Body of pancreas (tissue), 4 donors: ENCODE measurements at regions not wholly inside any gene's neighbourhood (a gene's known extent, or its start where the extent isn't known, plus 50 kb on each side); places are given as distances from the start of the nearest gene placed in this dataset.

Source experiments
- ATAC-seq: fragments of 150-250 bp; one replicate; pipeline ENCODE4 v1.9.1; 2016
- DNase-seq, 4 donors: peaks; one replicate each; pipeline ENCODE4 v3.0.0-alpha.2; 2019
- H3K27ac ChIP-seq, 4 donors: fragments of 200-600 bp; sonication (generic); 1 replicate in 3 of 4; 2 replicates in 1 of 4; pipeline versions ENCODE4 v1.5.1 to v1.6.1; 2016 to 2019; ENCODE audit warnings: mild to moderate bottlenecking in 1 of 4, mixed read lengths in 1 of 4, moderate library complexity in 1 of 4
- H3K27me3 ChIP-seq, 2 donors: fragments of 200-600 bp; sonication (generic); one replicate each; pipeline ENCODE4 v1.6.0; 2016; ENCODE audit warnings: mild to moderate bottlenecking in 1 of 2
- H3K36me3 ChIP-seq, 2 donors: fragments of 200-600 bp; sonication (generic); replicated peaks in 1 of 2; 2 replicates each; pipeline ENCODE4 v1.5.1; 2016; ENCODE audit warnings: low read depth in 2 of 2; ENCODE audit not compliant: insufficient read depth in 1 of 2
- H3K4me1 ChIP-seq: fragments of 200-600 bp; sonication (generic); one replicate; pipeline ENCODE4 v1.6.0; 2016
- H3K4me3 ChIP-seq, 2 donors: fragments of 200-600 bp; sonication (generic); 1 replicate in 1 of 2; 2 replicates in 1 of 2; pipeline ENCODE4 v1.5.1; 2016 to 2019
- H3K9me3 ChIP-seq, 3 donors: fragments of 200-600 bp; sonication (generic); 1 replicate in 2 of 3; 2 replicates in 1 of 3; pipeline ENCODE4 v1.5.1; 2016
- POLR2A ChIP-seq, 3 donors: fragments of 450-650 bp; IDR thresholded peaks; one replicate each; pipeline ENCODE4 v1.6.1; 2016; ENCODE audit warnings: antibody characterized with exemption in 3 of 3, mild to moderate bottlenecking in 2 of 3
- WGBS, 2 donors: methylation state at CpG; one replicate each; pipeline ENCODE4 v1.1.5; 2017; 5-methylcytosine and 5-hydroxymethylcytosine counted together
- intact Hi-C: fragments of 100-400 bp; cut with DNase I; formaldehyde crosslinking; loops from one replicate; pipeline ENCODE4 v1.15.1; 2023
- TF ChIP-seq, protein P1 (sequence below), 7 experiments: fragments of 450-650 bp in 4 of 7; fragments of 200-600 bp in 3 of 7; sonication (generic) in 3 of 7; IDR thresholded peaks; one replicate each; pipeline ENCODE4 v1.5.1; 2016 to 2019; ENCODE audit warnings: antibody characterized with exemption in 7 of 7

DNA sequence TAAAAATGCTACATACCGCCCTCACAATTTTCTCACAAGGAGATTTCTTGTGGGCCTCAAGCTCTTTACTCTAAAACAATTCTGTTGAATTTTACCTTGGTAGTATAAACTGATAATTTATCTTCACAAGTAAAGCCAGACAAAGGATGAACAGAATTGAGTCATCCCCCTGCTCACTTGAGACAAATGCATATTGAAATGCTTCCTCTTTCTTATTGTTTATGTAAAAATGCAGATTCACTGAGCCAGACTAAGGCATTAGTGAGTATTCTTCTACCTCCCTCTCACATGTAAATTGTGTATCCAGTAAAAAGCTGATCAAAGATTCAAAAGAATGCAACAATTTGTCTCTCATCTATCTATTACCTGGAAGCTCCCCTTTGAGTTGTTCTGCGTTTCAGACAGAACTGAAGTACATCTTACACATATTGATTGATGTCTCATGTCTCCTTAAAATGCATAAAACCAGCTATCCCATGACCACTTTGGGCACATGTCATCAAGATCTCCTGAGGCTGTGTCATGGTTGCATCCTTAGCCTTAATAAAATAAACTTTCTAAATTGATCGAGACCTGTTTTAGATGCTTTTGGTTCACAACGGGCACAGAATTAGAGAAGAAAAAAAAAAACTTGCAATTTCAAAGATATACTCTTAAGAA, 743.1 kb upstream of the B3GALT2 start:
- intact Hi-C loops = no loop called here
- Histone ChIP-seq H3K4me1 (no peaks in the 10 kb centered on the region), H3K27ac (no peak overlapping the region), H3K9me3 (peaks cover 0 to 7% (median 0%) of the 10 kb centered on the region in 3 donors), H3K4me3 (no peak overlapping the region), H3K27me3 (no peaks in the 10 kb centered on the region), H3K36me3 (no peaks in the 10 kb centered on the region)
- DNase-seq (no peak), ATAC-seq (no peak)
- 61 to 73% methylated on average over 4 of the region's 4 CpGs for WGBS, 2 donors
- no peak for TF ChIP-seq POLR2A (IDR thresholded peaks at IDR 0.05)
- TF ChIP-seq, protein P1, sequence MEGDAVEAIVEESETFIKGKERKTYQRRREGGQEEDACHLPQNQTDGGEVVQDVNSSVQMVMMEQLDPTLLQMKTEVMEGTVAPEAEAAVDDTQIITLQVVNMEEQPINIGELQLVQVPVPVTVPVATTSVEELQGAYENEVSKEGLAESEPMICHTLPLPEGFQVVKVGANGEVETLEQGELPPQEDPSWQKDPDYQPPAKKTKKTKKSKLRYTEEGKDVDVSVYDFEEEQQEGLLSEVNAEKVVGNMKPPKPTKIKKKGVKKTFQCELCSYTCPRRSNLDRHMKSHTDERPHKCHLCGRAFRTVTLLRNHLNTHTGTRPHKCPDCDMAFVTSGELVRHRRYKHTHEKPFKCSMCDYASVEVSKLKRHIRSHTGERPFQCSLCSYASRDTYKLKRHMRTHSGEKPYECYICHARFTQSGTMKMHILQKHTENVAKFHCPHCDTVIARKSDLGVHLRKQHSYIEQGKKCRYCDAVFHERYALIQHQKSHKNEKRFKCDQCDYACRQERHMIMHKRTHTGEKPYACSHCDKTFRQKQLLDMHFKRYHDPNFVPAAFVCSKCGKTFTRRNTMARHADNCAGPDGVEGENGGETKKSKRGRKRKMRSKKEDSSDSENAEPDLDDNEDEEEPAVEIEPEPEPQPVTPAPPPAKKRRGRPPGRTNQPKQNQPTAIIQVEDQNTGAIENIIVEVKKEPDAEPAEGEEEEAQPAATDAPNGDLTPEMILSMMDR (IDR thresholded peaks at IDR 0.05) = no peak

DNA sequence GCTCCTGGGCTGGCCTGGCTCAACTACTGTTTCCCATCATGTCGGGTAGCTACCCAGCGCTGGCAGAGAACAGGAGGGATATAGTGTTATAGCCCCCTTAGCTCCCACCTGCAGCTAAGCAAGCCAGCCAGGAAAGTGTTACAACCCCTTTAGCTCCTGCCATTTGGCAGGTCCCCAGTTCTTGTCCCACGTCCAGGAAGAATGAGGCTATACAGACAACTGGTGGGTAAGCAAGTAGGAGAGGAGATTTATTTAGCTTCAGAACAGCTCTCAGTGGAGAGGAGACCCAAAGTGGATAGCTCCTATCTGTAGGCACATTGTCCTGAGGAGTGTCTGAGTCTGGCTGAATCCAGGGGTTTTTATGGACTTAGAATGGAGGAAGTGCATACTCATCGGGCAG, 741.1 kb upstream of the B3GALT2 start:
- intact Hi-C loops = no loop called here
- WGBS, 2 donors = 48 to 59% methylated on average over 4 of the region's 4 CpGs
- DNase-seq (no peak), ATAC-seq (no peak)
- H3K27me3 ChIP-seq = no peaks in the 10 kb centered on the region
- TF ChIP-seq POLR2A (IDR thresholded peaks at IDR 0.05) = no peak
- TF ChIP-seq, protein P1 (IDR thresholded peaks at IDR 0.05) = no peak
- H3K36me3 ChIP-seq = no peaks in the 10 kb centered on the region
- H3K4me3 ChIP-seq = no peak overlapping the region
- peaks cover 0 to 7% (median 0%) of the 10 kb centered on the region in 3 donors for H3K9me3 ChIP-seq
- no peaks in the 10 kb centered on the region for H3K4me1 ChIP-seq
- H3K27ac ChIP-seq = no peak overlapping the region

DNA sequence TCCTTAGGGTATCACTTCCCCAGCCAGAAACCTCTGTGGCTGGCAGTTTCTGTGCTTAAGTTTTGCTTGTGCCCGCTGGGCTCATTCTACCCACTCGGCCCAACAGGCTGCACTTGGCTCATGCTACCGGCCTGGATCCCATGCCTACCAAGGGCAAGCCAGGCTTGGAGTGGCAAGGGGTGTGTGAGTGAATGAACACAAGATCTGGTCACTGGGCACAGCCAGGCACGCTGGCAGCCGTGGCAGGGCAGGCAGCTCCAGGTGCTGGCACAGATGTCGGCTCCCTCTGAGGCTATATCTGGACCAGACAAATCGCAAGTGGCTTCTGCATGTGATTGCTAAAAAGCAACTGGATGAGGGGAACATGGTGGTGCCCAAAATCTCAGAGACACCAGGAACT, 740.5 kb upstream of the B3GALT2 start:
- Histone ChIP-seq H3K27ac (no peak overlapping the region), H3K36me3 (no peaks in the 10 kb centered on the region), H3K9me3 (peaks cover 0 to 7% (median 0%) of the 10 kb centered on the region in 3 donors), H3K4me3 (no peak overlapping the region), H3K27me3 (no peaks in the 10 kb centered on the region), H3K4me1 (no peaks in the 10 kb centered on the region)
- intact Hi-C loops = no loop called here
- 55 to 79% methylated on average over 6 to 7 of the region's 7 CpGs for WGBS, 2 donors
- ATAC-seq (no peak), DNase-seq (no peak)
- TF ChIP-seq, protein P1 (IDR thresholded peaks at IDR 0.05) = no peak
- TF ChIP-seq POLR2A (IDR thresholded peaks at IDR 0.05) = no peak

DNA sequence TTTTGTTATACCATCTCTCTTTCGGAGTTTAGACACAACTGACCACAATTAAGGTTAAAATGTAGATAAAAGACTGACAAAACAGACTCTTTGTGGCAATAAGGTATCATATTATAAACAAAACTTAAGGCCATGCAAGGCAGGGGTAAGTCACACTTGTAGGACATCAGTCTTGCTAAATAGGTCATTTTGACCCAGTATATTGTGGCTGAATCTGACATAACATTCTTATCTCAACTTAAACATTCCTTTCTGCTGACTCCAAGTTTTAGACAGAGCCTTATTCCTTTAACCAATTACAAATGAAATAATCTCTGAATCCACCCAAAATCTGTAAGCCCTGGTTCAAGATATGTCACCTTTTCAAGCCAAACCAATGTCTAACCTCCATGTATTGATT, 733.4 kb upstream of the B3GALT2 start:
- ATAC-seq = no peak
- 50 to 68% methylated on average over 1 of the region's 1 CpG for WGBS, 2 donors
- H3K27ac ChIP-seq = no peak overlapping the region
- DNase-seq = no peak
- intact Hi-C loops = no loop called here
- no peaks in the 10 kb centered on the region for H3K9me3 ChIP-seq
- no peaks in the 10 kb centered on the region for H3K36me3 ChIP-seq
- no peak overlapping the region for H3K4me3 ChIP-seq
- H3K4me1 ChIP-seq = no peaks in the 10 kb centered on the region
- TF ChIP-seq POLR2A (IDR thresholded peaks at IDR 0.05) = no peak
- TF ChIP-seq, protein P1 (IDR thresholded peaks at IDR 0.05) = no peak
- no peaks in the 10 kb centered on the region for H3K27me3 ChIP-seq

DNA sequence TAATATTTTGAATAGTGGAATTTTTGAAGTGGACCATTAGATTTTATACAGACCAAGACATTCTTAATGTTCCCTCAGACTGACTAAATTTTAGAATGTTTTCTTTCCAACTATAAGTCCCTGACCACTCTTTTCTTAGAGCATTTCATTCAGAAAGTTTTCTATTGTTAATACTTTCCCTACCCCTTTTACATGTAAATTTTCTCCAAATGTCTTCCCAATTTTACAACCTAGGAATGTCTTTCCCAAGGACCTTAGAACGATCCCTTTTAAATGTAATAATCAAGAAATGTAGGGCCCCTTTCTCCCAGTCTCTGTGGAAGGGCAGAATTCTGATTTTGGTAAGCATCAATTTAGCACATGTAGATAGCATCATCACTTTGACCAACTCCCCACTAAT, 730.0 kb upstream of the B3GALT2 start:
- no peaks in the 10 kb centered on the region for H3K36me3 ChIP-seq
- DNase-seq = no peak

More for the DNA sequence above, 730.0 kb upstream of the B3GALT2 start:
- Histone ChIP-seq H3K27ac (no peak overlapping the region), H3K4me1 (no peaks in the 10 kb centered on the region), H3K4me3 (no peak overlapping the region), H3K27me3 (no peaks in the 10 kb centered on the region), H3K9me3 (no peaks in the 10 kb centered on the region)
- TF ChIP-seq, protein P1 (IDR thresholded peaks at IDR 0.05) = no peak
- TF ChIP-seq POLR2A (IDR thresholded peaks at IDR 0.05) = no peak
- 50 to 56% methylated on average over 1 of the region's 1 CpG for WGBS, 2 donors
- intact Hi-C loops = no loop called here
- no peak for ATAC-seq
